Lower leg skin (tissue), 3 donors: ENCODE measurements at regions not wholly inside any gene's neighbourhood (a gene's known extent, or its start where the extent isn't known, plus 50 kb on each side); places are given as distances from the start of the nearest gene placed in this dataset.

ENCODE experiments used
- CTCF ChIP-seq, 3 donors: fragments of 450-650 bp; IDR thresholded peaks; one replicate each; pipeline ENCODE4 v1.5.1; 2016; ENCODE audit warnings: antibody characterized with exemption in 3 of 3, mild to moderate bottlenecking in 3 of 3, moderate library complexity in 2 of 3
- POLR2A ChIP-seq, 2 donors: fragments of 450-650 bp; IDR thresholded peaks; one replicate each; pipeline ENCODE4 v1.6.1; 2016 to 2017; ENCODE audit warnings: antibody characterized with exemption in 2 of 2, mild to moderate bottlenecking in 1 of 2, moderate library complexity in 1 of 2

DNA sequence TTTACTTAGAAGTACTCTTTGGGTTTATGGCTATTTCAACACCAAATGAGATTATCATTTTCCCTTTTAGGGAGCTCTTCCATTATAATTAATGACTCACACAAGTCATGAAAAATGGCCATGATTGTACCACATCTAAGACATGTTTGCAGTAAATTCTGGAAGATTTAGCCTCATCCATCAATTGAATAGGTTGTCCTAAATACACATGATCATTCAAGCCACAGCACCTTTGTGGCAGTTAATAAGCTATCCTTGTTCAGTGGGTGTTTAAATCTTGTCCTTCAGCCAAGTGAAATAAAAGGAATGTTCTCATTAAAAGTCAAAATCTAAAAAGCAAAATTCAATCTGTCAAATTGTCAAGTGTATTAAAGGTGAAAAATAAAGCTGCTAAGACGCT is 237.5 kb downstream of the ZPLD1 start:
- TF ChIP-seq CTCF (IDR thresholded peaks at IDR 0.05) (no peak), POLR2A (IDR thresholded peaks at IDR 0.05) (no peak)
